Stomach (tissue), 8 donors: ENCODE measurements at regions not wholly inside any gene's neighbourhood (a gene's known extent, or its start where the extent isn't known, plus 50 kb on each side); places are given as distances from the start of the nearest gene placed in this dataset.

ENCODE experiments used
- DNase-seq, 2 donors: peaks; one replicate each; pipeline versions ENCODE4 v3.0.0 to v3.0.0-alpha.2; 2013 to 2019
- H3K27ac ChIP-seq, 5 donors: fragments of 200-600 bp in 4 of 5; sonication (generic) in 4 of 5; one replicate each; pipeline ENCODE4 v1.5.1; 2013 to 2019; ENCODE audit warnings: mild to moderate bottlenecking in 1 of 5, moderate library complexity in 1 of 5
- H3K27me3 ChIP-seq, 3 donors: fragments of 200-600 bp; sonication (generic); one replicate each; pipeline ENCODE4 v1.5.1; 2017 to 2019; ENCODE audit warnings: mixed run types in 1 of 3
- H3K36me3 ChIP-seq, 4 donors: fragments of 200-600 bp; sonication (generic); 1 replicate in 3 of 4; 2 replicates in 1 of 4; pipeline ENCODE4 v1.5.1; 2016 to 2019
- H3K4me1 ChIP-seq, 4 donors: fragments of 200-600 bp; sonication (generic); one replicate each; pipeline ENCODE4 v1.5.1; 2016 to 2019
- H3K4me3 ChIP-seq, 4 donors: fragments of 200-600 bp; sonication (generic) in 3 of 4; one replicate each; pipeline ENCODE4 v1.5.1; 2016 to 2019; ENCODE audit warnings: mild to moderate bottlenecking in 1 of 4
- H3K9me3 ChIP-seq, 4 donors: fragments of 200-600 bp; sonication (generic); one replicate each; pipeline ENCODE4 v1.5.1; 2016 to 2019
- EP300 ChIP-seq: sonication (generic); formaldehyde crosslinking; IDR thresholded peaks from one replicate; pipeline ENCODE4 v1.6.1; 2017; ENCODE audit warnings: antibody characterized with exemption
- POLR2A ChIP-seq, 4 donors: fragments of 450-650 bp; IDR thresholded peaks; one replicate each; pipeline ENCODE4 v1.6.1; 2016; ENCODE audit warnings: antibody characterized with exemption in 4 of 4, control low read depth in 2 of 4, mild to moderate bottlenecking in 1 of 4, moderate library complexity in 1 of 4
- POLR2AphosphoS5 ChIP-seq, 3 donors: sonication (generic); formaldehyde crosslinking; IDR thresholded peaks; one replicate each; pipeline ENCODE4 v1.6.1; 2016; ENCODE audit warnings: antibody characterized with exemption in 3 of 3
- WGBS, 5 donors: extraction: QIAGEN DNeasy Blood & Tissue Kit in 3 of 5; methylation state at CpG; one replicate each; pipeline versions ENCODE4 v1.1.5 to v1.1.7; 2013 to 2018; 5-methylcytosine and 5-hydroxymethylcytosine counted together
- intact Hi-C: fragments of 100-400 bp; cut with DNase I; formaldehyde crosslinking; loops from one replicate; pipeline ENCODE4 v1.15.1; 2023; ENCODE audit warnings: low total_unique reads
- TF ChIP-seq, protein P1 (sequence below), 7 experiments: fragments of 450-650 bp in 4 of 7; fragments of 200-600 bp in 3 of 7; sonication (generic) in 3 of 7; IDR thresholded peaks; one replicate each; pipeline ENCODE4 v1.5.1; 2016 to 2019; ENCODE audit warnings: antibody characterized with exemption in 7 of 7, control low read depth in 2 of 7, mild to moderate bottlenecking in 1 of 7
- donor health status: healthy with polysubstance abuse.
- donor health status: Bipolar disorder and iron deficiency.
- donor health status: healthy.

GRCh38 chr1:58011978-58012377, 534.5 kb downstream of the OMA1 start:
- Histone ChIP-seq H3K9me3 (no peaks in the 10 kb centered on the region), H3K27ac (no peak overlapping the region), H3K4me3 (no peak overlapping the region), H3K36me3 (no peaks in the 10 kb centered on the region), H3K4me1 (no peaks in the 10 kb centered on the region), H3K27me3 (no peaks in the 10 kb centered on the region)
- DNase-seq = no peak
- intact Hi-C loops = no loop called here
- TF ChIP-seq POLR2AphosphoS5 (IDR thresholded peaks at IDR 0.05) = no peak
- TF ChIP-seq EP300 = no peak
- no peak for TF ChIP-seq POLR2A (IDR thresholded peaks at IDR 0.05)
- TF ChIP-seq, protein P1, sequence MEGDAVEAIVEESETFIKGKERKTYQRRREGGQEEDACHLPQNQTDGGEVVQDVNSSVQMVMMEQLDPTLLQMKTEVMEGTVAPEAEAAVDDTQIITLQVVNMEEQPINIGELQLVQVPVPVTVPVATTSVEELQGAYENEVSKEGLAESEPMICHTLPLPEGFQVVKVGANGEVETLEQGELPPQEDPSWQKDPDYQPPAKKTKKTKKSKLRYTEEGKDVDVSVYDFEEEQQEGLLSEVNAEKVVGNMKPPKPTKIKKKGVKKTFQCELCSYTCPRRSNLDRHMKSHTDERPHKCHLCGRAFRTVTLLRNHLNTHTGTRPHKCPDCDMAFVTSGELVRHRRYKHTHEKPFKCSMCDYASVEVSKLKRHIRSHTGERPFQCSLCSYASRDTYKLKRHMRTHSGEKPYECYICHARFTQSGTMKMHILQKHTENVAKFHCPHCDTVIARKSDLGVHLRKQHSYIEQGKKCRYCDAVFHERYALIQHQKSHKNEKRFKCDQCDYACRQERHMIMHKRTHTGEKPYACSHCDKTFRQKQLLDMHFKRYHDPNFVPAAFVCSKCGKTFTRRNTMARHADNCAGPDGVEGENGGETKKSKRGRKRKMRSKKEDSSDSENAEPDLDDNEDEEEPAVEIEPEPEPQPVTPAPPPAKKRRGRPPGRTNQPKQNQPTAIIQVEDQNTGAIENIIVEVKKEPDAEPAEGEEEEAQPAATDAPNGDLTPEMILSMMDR (IDR thresholded peaks at IDR 0.05) = no peak
- 74 to 83% (median 77%) methylated on average over 1 of the region's 1 CpG for WGBS, 5 donors

DNA sequence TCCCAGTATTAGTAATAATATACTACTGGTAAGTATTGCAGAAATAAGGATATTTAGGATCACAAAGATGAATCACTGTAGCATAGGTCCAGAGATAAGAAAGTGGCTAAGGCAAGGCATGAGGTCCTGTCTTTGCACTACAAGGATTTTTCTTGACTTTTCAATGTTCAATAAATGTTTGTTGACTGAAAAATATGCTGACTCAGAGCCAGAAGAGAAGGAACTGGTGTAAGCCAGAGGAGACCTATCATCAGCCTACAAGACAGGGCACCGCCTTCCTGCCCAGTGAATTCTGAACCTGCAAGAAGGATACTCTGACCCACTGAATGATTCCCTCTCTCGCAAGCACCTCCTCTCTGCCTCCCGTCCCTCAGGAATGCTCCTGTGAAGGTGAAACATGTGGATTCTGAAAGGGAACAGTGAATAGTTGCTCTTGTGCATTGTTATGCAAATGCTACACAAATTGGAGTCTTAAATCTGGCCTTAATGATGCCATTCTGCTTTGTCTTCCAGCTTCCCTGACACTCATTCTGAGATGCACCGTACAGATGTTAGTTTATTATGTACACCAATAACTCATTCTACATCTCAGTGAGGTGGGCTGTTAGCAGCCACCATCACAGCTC, 540.0 kb downstream of the OMA1 start:
- DNase-seq = no peak
- no peak for TF ChIP-seq EP300
- Histone ChIP-seq H3K4me3 (no peak overlapping the region), H3K36me3 (no peaks in the 10 kb centered on the region), H3K9me3 (no peaks in the 10 kb centered on the region), H3K27me3 (no peaks in the 10 kb centered on the region), H3K27ac (no peak overlapping the region), H3K4me1 (no peaks in the 10 kb centered on the region)
- intact Hi-C loops = no loop called here
- WGBS, 5 donors = 37 to 70% (median 50%) methylated on average over 4 of the region's 4 CpGs

GRCh38 chr1:58005212-58005611, 541.3 kb downstream of the OMA1 start:
- intact Hi-C loops = no loop called here
- H3K9me3 ChIP-seq = no peaks in the 10 kb centered on the region
- H3K4me1 ChIP-seq = no peaks in the 10 kb centered on the region
- TF ChIP-seq POLR2A (IDR thresholded peaks at IDR 0.05) (no peak), POLR2AphosphoS5 (IDR thresholded peaks at IDR 0.05) (no peak)
- TF ChIP-seq, protein P1 (IDR thresholded peaks at IDR 0.05) = no peak
- H3K4me3 ChIP-seq = no peak overlapping the region
- no peak for DNase-seq
- no peak overlapping the region for H3K27ac ChIP-seq
- H3K27me3 ChIP-seq = no peaks in the 10 kb centered on the region
- WGBS, 5 donors = 16 to 33% (median 29%) methylated on average over 2 of the region's 2 CpGs
- no peaks in the 10 kb centered on the region for H3K36me3 ChIP-seq

DNA sequence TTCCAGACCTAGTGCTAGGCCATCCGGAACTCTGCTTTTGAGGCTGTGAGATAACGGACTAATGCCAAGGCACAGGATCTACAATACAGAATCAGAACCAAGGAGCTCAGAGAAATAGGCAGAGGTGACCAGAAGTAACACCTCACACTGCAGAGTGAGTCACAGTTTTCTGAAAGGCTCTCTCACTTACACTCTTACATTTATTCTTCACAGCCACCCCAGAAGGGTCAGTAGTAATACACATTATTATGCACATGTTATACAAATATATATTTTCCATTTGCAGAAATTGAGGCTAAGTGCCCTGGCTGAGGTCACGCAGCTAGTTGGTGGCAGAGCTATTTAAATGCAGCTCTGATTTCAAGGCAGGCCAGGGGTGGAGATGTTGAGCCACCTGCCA, 542.5 kb downstream of the OMA1 start:
- 78 to 93% (median 86%) methylated on average over 3 of the region's 3 CpGs for WGBS, 5 donors
- DNase-seq = no peak

GRCh38 chr1:58003059-58003458, 543.5 kb downstream of the OMA1 start:
- H3K27me3 ChIP-seq = no peaks in the 10 kb centered on the region
- peaks cover 0 to under 1% (median 0%) of the 10 kb centered on the region in 4 donors for H3K9me3 ChIP-seq
- H3K36me3 ChIP-seq = no peaks in the 10 kb centered on the region
- WGBS, 5 donors = 60 to 79% (median 65%) methylated on average over 3 of the region's 3 CpGs
- no peak overlapping the region for H3K27ac ChIP-seq
- H3K4me1 ChIP-seq = no peaks in the 10 kb centered on the region
- DNase-seq = no peak
- H3K4me3 ChIP-seq = no peak overlapping the region
- TF ChIP-seq EP300 (no peak), POLR2A (IDR thresholded peaks at IDR 0.05) (no peak), POLR2AphosphoS5 (IDR thresholded peaks at IDR 0.05) (no peak)
- TF ChIP-seq, protein P1 (IDR thresholded peaks at IDR 0.05) = no peak
- intact Hi-C loops = no loop called here

More for the DNA sequence above, 542.5 kb downstream of the OMA1 start:
- no peak overlapping the region for H3K4me3 ChIP-seq
- H3K27me3 ChIP-seq = no peaks in the 10 kb centered on the region
- intact Hi-C loops = no loop called here
- TF ChIP-seq EP300 (no peak), POLR2A (IDR thresholded peaks at IDR 0.05) (no peak), POLR2AphosphoS5 (IDR thresholded peaks at IDR 0.05) (no peak)
- TF ChIP-seq, protein P1 (IDR thresholded peaks at IDR 0.05) = no peak
- H3K27ac ChIP-seq = no peak overlapping the region
- no peaks in the 10 kb centered on the region for H3K36me3 ChIP-seq
- no peaks in the 10 kb centered on the region for H3K9me3 ChIP-seq
- no peaks in the 10 kb centered on the region for H3K4me1 ChIP-seq
